Stromal cell of bone marrow (primary cell): ENCODE measurements at regions not wholly inside any gene's neighbourhood (a gene's known extent, or its start where the extent isn't known, plus 50 kb on each side); places are given as distances from the start of the nearest gene placed in this dataset.

ENCODE experiments used
- DNase-seq: peaks from one replicate; pipeline ENCODE4 v3.0.0-alpha.2; 2012; ENCODE audit warnings: low read depth

DNA sequence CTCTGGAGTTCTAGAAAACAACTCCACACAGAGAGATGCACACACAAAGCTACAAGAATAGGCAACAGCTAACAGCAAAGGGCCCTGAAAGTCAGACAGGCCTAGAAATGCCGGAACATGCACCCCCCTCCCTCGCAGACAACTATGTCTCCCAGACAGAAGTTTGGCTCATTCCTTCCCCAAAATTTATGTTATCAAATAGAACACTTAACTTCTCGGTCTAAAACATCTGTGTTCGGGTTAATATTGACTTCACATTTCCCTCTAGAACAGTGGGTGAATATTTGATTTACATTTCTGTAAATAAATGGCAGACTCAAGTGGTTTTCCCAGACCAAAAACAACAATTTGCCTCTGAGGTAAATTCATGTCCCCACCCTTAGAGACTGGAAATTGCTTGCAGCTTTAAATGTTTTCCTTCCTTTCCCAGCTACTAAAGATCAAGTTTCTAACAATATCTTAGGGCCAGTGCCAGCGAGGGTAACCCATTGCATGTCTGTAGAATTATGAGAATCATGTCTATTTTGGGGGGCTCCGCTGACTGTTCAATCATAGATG is 92.5 kb upstream of the INHBA start:
- no peak for DNase-seq

DNA sequence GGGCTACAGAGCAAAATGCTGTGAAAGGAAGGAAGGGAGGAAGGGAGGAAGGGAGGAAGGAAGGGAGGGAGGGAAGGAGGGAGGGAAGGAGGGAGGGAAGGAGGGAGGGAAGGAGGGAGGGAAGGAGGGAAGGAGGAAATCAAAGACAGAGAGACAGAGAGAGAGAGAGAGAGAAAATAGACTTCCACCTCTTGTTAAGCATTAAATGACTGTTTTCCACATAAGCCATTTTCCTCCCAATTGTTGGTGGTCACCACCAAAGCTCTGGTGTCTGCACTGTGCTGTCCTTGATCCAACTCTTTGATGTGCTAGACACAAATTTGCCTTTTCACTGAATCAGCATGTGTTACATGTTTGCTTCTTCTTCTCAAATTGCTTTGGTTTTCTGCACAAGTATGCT is 90.7 kb upstream of the INHBA start:
- no peak for DNase-seq

DNA sequence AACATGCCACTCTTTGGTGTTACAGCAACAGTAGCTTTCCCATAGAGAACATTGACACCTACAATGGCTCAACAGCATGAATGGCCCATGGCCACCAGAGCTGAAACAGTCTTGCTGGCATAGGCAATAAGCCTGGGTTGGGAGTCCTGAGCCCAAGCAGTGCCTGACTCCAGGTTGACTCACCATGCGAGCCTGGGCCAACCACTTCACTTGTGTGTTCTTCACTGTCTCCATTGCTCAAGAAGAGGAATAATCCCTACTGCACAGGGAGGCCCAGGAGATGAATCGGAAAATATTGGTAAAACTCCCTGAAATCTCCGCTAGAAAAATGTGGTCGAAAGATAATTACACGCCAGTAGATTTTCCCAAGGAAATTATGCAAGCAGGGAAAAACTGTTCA is 89.2 kb upstream of the INHBA start:
- peak; percentile 66 for DNase-seq

DNA sequence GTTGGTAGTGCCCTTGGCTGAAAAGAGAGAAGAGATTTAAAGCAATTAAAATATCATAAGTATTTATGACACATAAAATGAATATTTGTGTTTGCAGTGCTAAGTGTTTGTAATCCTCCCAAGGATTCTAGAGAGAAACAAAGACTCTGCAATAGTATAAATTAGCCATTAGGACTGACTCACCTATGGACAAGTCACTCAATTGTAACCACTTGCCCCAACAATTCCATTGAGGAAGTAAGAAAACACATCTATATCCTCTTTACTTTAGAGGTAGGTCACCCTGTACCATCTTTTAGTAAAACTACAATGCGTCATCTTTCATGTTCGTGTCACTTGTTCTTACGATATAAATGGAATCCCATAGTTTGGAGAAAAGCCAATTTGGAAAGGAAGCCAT is 85.7 kb upstream of the INHBA start:
- no peak for DNase-seq

DNA sequence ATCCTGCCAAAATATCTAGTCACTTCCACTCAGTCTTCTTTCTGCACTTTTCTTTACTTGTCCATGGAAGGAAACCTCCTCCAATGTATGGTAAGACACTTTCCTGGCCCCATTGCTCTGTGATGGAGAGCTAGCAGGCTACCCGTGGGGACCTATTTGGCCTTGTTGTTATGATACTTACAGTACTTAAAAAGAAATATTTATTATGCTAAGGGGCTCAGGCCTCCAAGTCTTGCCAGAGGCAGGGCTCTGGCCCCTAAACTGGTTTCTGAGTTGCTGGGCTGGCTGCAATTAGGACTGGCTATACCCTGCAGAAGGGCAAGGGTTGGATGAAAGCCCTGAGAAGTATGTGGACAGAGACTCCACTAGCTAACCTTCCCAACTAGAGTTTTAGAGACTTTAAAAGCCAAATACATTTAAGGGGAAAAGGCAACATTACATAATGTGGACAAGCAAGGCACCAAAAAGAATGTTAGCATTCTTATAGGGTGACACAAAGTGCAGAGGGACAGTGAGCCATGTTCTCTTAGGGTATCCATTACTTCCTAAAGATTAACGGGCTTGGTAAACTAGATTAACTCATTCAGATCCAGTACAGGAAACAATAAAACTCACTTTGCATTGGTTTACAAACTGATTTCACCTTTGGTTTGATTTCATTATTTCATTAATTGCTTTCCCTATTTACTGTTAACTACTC is 84.9 kb upstream of the INHBA start:
- no peak for DNase-seq

DNA sequence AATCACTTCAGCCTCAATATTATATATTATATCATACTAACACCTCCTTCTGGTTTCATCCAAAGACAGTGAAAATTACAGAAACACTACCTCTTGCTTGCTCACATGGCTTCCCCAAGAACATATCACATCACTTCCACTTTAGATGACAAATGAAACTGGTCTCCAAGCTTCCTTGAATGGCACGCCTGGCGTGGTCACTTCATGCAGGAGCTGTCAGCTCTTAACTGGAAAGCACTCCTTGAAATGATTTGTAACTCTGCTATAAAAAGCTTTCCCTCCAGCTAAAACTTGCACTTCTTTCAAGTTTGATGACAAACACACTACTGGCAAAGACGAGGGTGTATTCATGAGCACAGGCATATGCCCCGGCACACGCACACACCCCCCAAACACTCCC is 84.1 kb upstream of the INHBA start:
- no peak for DNase-seq

DNA sequence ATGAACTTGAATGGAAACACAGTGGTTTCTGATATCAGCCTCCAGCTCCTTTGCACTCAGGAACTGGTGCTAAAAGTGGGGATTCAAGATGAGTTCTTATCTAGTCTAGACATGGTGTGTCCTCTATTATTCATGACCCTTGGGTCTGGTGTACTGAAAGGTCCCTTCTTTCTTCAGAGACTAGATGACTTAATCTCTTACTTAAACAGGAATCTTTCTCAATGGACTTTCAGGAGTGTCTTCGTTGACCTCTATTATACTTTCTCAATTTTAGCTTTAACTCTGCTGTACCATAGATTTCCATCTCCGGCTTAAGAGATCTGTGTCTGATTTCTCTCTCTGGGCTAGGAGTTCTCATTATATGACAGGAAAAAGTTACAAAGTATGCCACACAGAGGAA is 83.5 kb upstream of the INHBA start:
- DNase-seq, result no peak

DNA sequence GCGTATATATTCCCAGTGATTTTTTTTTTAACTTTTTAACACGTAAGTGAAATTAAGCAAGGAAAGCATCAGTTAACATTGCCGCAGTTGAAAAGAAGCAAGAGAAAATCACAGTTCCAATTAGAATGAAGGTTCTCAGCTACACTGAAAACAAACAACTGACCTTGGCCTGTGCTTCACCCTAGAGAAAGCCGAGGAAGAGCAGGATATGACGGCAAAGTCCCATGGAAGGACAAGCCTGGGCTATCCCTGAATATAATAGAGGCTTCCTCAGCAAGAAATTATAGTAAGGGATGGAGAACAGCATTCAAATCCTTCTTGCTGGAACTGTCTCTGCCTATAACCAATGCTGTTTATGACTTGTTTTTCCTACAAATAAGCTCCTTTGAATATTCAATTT is 83.0 kb upstream of the INHBA start:
- no peak for DNase-seq

DNA sequence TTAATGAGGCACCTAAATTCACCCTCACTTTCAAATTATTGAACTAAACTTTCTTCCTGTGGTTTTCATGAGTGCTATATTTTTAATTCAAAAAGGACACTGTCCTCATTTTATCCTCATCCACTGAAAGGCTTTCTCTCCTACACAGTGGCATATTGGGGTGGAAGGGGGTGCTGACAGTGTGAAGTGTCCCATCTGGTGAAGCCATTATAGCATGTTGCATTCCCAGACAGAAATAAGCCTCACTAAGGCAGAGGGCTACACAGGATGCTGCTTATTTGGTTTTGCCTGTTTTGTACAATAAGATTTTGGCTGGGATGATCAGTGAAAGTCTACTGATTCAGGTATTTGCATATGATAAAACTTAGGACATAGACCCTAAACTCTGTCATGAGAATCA is 82.4 kb upstream of the INHBA start:
- DNase-seq, result no peak

DNA sequence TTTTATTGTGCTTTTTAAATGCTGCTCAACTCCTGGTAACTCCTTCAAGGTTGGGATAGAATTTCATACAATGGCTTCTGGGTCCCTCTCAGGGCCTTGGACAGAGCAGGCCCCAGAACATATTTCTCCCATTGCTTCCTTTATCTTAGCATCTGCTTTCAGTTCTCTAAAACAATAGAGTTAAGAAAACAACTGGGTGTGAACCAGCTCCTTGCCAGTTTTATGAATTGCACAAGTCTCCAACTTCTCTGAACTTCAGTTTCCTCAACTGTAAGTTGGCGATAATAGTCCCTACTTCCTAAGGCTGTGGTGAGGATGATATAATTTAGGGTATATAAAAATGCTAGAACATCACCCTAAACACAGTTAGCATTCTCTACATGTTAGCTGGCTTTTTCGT is 77.0 kb upstream of the INHBA start:
- no peak for DNase-seq

DNA sequence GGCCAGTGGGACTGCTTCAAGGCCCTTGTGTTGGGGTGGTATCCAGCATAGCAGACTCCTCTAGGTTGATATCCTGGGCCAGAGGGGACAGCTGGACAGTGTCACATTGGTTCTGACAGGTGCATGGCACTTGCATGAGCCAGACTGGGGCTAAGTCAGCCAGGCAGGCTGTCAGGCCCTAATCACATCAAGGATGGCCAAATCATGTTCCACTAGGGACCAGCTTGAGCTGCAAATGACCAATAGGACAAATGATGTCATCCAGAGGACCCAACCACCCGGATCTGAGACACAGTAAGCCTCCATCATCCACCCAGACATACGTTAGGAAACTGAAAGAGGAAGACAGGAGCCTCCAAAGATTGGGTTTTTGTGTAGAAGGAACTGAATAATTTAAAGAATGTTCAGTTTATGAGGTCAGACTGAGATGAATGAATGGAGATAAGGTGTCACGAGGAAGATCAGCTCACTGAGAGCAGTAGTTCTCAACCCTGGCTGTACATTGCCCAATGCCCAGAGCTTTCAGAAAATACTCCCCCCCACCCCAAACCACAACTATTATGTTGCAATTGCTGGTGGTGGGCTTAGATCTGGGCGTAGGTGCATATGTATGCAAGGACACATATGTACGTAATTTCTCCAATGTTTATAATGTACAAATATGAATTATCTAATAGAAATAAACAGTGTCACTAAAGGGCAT is 75.2 kb upstream of the INHBA start:
- DNase-seq, result no peak

DNA sequence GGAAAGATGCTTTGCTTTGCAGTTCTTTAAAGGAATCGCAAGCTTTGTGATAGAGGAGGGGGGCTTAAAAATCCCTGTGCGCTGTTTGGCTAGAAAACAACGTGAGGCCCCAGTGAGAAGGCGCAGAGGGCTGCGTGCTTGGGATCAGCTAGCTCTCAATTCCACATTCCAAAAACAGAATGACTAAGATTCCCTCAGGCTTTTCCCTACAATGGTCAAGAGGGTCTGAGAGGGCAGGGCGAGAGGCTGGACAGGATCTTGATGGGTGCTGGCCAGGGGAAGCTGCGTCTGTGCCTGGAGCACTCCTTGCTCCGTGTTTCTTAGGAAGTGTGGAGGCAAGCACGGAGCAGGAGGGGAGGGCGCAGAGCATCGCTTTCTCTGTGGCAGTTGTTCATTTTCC is 72.1 kb upstream of the INHBA start:
- DNase-seq, result no peak

DNA sequence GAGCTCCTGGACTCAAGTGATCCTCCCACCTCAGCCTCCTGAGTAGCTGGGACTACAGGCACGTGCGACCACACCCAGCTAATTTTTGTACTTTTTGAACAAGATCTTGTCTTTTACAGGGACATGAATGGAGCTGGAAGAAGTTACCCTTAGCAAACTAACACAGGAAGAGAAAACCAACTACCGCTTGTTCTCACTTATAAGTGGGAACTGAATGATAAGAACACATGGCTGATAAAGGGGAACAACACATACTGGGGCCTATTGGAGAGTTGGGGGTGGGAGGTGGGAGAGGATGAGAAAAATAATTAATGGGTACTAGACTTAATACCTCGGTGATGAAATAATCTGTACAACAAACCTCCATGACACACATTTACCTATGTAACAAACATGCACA is 70.9 kb upstream of the INHBA start:
- no peak for DNase-seq

DNA sequence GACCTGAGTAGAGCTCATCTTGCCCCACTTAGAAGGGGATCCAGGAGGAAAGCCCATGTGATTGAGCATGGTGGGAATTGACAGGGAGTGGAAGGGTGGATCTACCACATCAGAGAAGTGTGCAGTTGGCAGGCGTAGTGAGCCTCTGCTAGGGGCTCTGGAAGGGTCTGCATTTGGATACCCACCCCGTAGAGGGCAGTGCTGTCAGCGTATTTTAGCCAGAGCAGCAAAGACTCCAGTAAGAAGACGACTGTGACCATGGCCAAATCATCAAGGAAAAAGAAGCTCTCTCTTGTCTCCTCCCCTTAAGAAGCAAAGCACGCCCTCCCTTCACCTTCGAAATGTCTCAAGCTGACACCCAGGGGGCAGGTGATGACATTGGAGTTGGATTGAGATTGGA is 68.8 kb upstream of the INHBA start:
- no peak for DNase-seq

DNA sequence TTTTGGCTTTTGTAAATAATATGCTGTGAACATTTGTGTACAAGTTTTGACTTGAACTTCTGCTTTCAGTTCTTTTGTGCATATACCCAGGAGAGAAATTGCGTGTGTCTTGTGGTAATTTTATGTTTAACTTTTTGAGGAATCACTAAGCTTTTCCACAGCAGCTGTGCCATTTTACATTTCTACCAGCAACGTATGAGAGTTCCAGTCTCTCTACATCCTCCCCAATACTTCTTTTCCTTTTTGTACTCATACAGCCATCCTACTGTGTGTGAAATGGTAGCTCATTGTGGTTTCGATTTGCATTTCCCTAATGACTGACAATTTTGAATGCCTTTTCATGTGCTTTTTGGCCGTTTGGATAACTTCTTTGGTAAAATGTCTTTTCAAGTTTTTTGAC is 66.3 kb upstream of the INHBA start:
- DNase-seq, result no peak

DNA sequence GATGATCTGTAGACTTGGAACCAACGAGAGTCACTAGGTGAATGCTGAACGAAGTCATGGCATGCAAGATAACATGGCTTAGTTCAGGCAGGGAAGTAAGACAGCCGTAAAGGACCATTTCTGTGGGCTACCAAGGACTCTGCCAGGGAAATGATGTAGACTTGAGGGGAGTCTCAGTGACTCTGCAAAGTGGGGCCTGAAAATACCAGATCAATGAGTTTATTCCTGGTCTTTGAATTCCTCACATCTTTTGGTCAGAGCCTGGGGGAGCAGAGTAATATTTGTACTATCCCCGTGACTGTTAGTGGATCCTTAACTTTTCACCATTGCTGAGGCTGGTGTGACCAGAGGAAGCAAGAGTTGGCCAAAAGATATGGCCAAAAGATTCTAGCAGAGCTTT is 60.7 kb upstream of the INHBA start:
- DNase-seq, result no peak

DNA sequence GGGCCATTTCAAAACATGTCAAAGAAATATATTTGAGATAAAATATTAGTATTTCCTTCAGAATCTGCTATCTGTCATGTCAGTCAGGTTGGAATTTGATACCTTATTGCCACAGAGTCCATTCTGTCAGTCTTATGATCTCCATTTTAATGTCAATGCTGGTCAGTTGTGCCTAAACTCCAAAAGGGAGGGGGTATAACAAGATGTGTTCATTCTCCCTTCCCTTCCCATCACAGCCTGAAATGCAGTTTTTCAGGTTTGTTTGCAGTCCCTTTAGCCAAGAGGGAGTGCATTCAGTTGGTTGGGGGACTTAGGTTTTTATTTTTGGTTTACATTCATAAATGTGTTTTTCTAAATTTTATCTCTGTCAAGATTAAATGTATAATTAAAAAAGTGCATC is 59.8 kb upstream of the INHBA start:
- no peak for DNase-seq

DNA sequence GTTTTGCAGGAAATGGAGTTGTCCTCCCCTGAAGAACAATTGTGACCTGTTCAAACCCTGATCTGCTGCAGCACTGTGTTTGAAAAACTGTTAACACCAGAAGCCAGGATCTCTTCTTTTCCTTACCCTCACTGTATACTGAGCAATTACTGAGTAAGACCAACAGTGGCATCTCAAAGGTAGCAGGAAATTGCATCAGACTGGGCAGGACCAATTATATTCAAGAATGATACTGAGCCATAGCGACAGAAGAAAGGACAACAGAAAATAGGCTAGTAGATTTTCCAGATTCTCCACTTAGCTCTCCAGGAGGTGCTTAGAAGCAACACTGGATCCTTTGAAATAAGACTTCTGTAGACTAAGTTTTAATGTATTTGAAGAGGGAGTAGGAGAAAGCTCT is 57.4 kb upstream of the INHBA start:
- no peak for DNase-seq

DNA sequence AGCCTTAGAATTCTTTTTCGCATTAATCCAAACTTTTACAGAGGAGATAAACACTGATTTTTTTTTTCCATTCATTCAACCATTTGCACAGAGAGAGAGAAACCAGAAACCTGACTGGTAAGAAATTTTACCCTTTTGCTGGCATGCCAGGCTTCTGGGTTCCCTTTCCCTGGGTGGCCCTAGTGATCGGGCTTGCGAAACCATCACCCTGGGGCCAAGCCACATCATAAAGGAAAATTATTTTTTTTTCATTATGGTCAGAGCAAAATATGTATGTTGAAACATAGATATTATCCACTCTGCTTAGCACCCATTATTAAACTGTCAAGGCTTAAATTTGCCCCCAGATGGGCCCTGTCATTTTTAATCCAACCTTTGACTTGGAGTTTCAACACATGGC is 55.4 kb upstream of the INHBA start:
- DNase-seq, result no peak

DNA sequence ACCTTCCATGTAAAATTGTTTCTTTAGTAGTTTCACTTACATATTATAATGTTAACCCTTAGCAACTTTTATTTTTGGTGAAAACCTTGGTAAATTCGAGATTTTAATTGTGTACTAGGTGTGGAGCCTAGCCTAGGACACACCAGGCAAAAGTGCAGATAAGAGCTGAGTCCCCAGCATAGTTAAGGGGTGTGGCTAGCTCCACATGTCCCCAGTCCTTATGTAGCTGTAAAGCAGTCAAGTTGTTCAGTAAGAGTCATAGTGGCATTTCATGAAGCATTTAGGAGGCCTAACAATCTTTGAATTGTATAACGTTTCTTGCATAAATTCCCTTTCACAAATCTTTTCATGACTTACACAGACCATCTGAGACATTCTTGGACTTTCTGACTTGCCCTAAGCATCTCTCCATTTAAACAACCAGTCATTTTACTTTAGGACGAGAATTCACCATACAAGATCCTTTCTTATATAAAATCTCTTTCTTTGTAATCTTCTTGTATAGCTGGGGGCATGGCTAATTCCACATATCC is 53.8 kb upstream of the INHBA start:
- no peak for DNase-seq

DNA sequence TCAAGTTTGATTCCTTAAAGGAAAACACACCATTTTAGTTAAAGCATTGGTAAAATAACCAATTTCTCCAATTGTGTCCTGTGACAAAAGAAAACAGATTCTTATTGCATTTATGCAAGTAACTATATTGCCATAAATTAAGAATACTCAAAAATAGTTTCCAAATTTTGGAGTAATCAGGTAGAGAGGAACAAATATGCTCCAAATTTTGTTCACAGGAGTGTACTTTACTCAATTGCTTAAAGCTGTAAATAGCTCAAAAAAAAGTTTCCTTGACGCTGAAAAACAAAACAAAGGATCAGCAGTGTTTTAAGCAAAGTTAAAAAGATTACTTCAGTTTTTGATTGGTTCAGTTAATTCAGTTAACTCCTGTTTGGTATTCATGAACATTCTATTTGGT is 52.2 kb upstream of the INHBA start:
- no peak for DNase-seq

DNA sequence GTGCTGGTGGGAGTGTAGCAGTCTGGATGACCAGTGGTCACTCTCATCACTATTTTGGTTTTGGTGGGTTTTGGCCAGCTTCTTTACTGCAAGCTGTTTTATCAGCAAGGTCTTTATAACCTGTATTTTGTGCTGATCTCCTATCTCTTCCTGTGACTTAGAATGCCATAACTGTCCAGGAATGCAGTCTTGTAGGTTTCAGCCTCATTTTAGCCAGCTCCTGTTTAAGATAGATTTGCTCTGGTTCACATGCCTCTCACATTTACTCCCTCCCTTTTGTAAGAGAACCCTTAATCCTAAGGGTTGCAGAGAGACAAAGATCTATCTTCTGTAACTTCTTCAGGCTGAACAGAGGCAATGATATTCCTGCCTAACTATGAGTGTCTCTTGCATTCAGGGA is 51.2 kb upstream of the INHBA start:
- DNase-seq, result no peak
